SW480 (cell line): ENCODE measurements at regions not wholly inside any gene's neighbourhood (a gene's known extent, or its start where the extent isn't known, plus 50 kb on each side); places are given as distances from the start of the nearest gene placed in this dataset.
"Not testable (repeated sequence)": the region's sequence is repeated elsewhere in the genome, so short reads cannot be mapped to it uniquely, and the experiment has no call there.

Experiments
- DNase-seq: peaks from one replicate; pipeline ENCODE4 v3.0.0-alpha.2; 2016; ENCODE audit warnings: low spot score

DNA sequence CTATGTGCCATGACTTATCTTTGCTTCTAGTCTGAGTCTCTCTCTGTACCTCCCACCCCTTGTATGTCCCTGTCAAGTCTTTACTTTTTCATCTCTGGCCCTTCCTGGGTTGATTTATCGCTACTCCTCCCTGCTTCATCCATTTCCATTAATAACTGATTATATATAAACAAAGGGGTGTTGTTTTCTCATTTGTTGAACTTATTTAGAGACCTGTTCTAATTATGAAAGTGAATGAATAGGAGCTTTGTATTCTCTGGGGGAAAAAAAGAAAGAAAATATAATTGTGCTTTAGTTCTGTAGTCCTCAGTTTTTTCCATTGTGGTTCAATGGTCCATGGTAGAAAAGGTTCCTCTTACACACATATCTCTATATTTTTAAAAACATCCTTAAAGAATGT is 328.9 kb upstream of the PPP2R3A start:
- DNase-seq: no peak

DNA sequence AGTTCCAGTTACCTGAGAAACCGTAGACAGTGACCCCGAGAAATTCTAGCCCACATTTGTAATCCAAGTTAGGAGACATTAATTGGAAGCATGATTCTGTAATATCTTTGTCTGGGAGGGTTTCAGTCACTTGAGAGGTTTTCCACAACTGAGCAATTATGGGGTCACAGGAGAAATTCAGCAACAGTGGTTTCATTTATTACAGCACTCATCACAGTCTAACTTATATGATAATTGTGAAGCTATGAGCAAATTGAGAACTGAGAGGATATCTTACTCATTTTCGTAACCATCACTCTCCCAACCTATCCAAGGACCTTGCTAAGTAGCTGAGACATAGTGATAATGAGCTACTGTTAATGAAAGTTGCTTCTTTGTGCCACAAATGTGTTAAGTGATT is 328.5 kb upstream of the PPP2R3A start:
- DNase-seq: no peak

DNA sequence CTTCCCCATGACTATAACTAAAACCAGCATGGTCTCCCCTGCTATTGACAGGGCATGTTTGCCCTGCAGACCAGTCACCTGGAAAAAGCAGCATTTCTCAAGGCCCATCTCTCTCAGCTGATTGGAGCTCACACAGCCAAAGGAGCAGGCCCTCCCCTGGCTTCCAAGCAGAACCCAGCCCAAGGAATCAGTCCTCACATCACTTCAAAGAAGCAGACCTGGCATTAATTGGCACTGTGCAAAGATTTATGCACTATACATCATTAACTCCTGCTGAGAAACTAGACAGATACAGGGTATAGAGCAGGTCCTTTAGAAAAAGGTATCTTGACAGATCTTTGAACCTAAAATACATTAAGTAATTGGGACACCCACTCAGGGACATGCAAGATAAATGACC is 323.8 kb upstream of the PPP2R3A start:
- DNase-seq: no peak

DNA sequence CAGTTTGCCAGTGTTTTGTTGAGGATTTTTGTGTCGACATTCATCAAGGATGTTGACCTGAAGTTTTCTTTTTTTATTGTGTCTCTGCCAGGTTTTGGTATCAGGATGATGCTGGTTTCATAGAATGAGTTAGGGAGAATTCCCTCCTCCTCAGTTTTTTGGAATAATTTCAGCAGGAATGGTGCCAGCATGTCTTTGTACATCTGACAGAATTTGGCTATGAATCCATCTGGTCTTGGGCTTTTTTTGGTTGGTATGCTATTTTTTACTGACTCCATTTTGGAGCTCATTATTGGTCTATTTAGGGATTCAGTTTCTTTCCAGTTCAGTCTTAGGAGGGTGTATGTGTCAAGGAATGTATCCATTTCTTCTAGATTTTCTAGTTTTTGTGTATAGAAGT is 320.0 kb upstream of the PPP2R3A start:
- no peak for DNase-seq

DNA sequence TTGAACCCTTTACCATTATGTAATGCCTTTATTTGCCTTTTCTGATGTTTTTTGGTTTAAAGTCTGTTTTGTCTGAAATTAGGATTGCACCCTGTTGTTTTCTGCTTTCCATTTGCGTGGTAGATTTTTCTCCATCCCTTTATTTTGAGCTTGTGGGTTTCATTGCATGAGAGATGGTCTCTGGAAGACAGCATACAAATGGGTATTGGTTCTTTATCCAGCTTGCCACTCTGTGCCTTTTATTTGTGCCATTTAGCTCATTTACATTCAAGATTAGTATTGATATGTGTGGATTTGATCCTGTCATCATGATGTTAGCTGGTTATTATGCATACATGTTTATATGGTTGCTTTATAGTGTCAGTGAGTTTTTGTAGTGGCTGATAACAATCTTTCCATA is 318.7 kb upstream of the PPP2R3A start:
- no peak for DNase-seq

DNA sequence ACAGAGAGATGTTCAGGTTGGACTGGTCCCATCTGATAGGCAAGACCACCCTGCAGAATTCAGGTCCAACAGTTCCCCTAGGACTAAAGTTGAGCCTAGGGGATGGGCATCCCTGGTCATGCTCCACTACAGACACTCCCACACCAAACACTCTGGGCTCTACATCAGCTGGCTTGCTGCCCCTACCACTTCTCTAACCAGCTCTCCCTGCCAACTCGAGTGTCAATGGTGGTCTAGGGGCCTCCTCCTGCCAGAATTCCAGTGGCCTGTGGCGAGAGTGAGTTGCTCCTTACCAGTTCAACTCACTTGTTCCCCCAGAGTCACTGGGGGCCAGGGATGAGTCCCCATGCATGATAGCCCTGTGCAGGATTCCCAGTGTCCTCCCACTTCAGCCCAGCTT is 316.2 kb upstream of the PPP2R3A start:
- no peak for DNase-seq

DNA sequence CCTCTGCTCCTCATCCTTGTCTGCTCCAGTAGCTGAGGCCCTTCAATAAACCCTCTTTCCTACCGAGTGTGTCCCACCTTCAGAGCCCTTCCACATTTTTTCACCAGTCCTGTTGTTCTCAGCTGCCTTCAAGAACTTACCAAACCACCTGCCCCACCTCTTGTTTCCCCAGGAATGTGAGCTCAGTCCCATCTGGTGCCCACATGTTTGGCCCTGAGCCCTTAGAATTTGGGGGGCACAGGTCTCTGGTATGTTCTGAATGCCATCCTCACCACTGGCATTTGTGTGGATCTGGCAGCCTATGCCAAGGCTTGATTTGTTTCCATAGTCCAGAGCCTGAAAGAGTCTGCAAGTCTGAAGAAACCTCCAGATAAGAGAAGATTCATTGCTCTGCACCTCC is 315.2 kb upstream of the PPP2R3A start:
- DNase-seq: no peak

DNA sequence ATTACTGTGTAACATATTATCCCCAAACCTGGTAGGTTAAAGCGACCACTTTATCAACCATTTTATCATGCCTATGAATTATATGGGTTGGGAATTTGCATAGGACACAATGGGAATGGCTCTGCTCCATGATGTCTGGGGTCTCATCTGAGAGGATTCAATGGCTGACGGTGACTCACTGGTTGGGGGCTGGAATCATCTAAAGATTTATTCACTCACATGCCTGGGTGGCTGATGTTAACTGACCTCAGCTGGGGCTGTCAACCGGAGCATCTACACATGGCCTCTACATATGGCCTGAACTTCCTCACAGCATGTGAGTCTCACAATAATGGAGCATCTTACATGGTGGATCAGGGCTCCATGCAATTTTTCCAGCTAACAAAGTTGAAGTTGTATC is 313.1 kb upstream of the PPP2R3A start:
- no peak for DNase-seq

DNA sequence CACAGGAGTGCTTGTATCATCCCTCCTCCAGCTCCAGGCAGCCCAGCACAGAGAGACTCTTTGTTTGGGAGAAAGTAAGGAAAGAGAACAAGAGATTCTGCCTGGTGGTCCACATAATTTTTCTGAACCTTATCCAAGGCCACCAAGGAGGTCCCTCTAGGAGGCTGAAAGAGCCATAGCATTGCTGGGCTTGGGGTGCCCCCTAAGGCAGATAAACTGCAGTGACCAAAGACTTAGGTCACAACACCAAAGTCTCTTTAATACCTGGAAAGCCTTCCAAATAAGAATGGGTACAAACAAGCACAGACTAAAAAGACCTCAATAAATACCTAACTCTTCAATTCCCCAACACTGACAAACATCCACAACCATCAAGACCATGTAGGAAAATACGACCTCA is 310.2 kb upstream of the PPP2R3A start:
- DNase-seq: no peak

DNA sequence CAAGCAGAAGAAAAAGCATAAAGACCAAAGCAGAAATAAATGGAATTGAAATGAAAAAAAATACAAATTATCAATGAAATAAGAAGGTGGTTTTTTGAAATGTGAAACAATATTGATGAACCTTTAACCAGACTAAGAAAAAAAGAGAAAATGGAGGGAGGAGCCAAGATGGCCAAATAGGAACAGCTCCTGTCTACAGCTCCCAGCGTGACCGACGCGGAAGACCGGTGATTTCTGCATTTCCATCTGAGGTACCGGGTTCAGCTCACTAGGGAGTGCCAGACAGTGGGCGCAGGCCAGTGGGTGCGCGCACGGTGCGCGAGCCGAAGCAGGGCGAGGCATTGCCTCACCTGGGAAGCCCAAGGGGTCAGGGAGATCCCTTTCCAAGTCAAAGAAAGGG is 307.1 kb upstream of the PPP2R3A start:
- not testable (repeated sequence) for DNase-seq

DNA sequence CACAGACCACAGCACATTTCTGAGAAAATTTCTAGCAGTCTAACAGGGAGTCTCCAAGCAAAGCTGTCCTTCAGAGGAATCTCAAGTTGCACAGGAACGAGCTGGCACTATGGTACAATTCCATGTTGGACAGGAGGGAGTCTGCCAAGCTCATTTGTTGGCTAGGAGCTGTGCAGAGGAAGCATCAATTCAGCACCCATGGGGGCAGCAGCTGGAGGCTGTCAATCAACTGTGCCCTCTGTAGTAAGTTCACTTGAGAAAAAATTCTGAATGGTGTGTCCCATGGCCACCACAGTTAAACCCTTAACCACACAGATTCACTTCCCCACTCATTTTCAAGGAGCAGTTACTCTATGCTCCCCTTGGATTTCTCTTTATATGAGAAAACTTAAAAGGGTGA is 298.5 kb upstream of the PPP2R3A start:
- DNase-seq: no peak

DNA sequence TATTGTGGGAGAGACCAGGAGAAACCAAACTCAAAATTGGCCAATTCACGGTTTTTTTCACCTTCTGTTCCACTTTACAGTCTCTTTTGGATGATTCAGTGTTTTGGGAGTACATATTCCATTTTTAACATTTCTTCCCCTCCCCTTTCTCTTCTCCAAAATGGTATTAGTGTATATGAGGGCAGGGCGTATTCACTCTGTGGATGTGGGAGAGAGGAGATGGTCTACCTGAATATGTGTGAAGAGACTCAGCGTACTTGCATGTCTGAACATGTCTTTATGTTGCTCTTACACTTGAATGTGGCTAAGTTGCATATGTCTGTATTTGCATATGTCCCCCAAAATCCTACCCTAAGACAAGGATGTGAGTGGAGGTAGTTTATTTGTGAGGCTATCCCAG is 291.0 kb upstream of the PPP2R3A start:
- DNase-seq: no peak

DNA sequence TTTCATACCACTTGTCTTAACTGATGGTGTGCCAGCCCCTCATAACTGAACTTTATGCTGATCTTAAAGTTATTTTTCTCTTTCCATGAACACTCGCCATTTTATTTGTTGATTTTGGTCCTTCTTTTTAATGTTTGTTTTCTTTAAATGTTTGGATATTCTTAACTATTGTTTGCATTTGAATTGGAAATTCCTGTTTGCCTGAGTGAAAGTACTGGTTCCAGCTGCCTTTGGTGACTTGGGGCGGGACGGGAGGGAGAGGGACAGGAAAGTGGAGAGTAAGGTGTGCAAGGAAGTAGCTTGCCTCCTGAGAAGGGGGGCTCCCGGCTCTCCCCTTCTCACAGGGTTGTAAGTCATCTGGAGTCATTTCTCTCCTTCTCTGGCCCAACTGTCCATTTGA is 287.1 kb upstream of the PPP2R3A start:
- no peak for DNase-seq

DNA sequence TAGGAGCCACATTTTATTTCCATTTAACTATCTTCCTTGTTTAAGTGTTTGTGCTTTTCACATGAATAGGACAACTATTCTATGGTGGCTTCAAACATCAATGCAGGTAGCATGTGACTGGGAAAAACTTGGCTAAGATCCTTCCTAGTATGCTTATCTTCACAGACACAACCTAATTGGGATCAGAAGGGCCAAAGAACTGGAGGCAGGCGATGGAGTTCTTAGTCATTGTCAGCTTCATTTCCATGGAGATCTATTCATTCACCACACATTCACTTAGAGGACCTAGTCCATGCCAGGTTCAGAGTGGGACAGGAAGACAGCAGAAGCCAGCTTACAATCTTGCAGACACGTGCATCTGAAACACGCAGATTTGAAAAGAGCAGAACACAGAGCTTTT is 277.5 kb upstream of the PPP2R3A start:
- DNase-seq: no peak

DNA sequence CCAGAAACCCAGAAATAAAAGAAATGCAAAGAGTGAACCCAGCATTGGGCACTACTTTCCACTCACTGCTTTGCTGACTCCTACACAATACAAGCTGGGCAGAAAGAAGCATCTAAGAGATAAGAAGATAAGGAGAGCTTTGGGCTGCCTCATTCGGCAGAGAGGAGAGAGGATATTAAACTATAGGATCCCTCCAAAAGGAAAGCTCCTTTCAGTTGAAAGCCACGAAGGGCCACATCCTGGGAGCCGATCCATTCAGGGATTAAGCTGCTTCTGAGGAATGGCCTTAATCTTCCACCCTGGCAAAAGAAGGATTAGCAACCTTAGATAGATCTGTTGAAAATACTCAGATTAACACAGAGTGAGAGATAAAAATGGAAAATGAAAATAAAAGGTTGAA is 274.9 kb upstream of the PPP2R3A start:
- no peak for DNase-seq

DNA sequence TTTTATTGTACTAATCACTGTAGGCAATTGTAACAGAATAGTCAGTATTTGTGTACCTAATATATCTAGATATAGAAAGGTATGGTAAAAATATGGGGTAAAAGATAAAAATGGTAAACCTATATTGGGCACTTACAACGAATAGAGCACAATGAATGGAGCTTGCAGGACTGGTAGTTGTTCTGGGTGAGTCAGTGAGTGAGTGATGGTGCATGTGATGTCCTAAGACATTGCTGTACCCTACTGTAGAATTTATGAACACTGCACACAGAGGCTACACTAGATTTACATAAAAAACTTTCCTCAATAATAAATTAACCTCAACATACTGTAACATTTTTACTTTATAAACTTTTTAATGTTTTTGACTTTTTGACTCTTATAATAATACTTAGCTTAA is 274.3 kb upstream of the PPP2R3A start:
- no peak for DNase-seq

DNA sequence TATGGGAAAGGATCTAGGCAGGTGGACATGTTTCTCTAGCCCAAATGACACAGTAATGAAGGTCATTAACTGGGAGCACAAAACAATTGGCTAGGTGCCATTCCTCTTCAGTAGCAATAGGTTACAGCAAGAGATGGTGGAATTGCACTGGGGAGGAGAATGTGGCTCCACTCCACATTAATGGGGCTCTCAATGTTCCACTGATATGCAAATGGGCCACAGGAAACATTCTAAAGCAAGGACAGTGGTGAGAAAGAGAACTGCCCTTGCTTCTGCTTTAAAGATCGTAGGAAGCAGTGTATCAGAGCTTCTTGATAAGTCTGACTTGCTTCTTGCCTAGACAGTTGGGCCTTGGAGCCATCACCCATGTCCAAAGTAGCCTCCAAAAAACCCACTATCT is 271.4 kb upstream of the PPP2R3A start:
- DNase-seq: no peak

DNA sequence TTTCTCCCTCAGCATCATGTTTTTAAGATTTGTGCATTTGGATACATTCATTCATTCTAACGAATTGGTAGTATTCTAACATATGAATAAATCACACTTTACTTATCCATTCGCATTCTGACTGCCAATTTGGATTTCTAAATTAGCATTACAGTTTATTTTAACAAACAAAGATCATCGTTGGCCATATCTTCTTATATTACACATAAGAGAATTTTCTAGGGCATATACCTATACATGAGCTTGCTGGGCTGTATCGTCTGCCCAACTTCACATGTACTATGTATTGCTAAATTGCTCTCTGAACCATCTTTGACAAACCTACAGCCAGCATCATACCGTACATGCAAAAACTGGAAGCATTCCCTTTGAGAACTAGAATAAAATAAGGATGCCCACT is 265.8 kb upstream of the PPP2R3A start:
- DNase-seq: no peak

DNA sequence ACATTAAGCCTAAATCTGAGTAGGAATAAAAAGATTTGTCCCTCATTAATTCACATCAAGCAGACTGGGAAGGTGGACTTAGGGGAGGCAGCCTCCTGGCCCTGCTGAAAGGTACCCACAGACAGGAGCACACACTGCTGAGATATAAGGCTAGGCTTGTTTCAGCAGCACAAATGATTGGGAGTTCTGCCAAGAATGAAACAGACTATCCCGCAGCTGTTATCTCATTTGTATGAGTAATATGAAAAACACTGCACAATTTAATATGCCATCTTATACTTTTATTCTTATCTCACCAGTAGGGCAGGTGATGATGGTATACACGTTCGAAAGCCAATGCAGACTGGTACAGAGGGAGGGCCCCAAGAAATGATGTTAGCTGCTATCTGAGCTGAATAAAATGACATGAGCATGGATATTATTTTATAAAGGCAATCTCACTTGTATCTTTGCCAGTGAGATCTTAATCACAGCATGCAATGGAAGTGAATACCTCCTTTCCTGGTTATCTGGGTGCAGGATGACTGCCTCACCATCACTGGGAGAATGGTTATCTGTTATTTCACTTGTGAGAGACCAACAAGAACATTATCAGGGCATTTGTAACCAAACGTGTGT is 258.7 kb upstream of the PPP2R3A start:
- DNase-seq: no peak

DNA sequence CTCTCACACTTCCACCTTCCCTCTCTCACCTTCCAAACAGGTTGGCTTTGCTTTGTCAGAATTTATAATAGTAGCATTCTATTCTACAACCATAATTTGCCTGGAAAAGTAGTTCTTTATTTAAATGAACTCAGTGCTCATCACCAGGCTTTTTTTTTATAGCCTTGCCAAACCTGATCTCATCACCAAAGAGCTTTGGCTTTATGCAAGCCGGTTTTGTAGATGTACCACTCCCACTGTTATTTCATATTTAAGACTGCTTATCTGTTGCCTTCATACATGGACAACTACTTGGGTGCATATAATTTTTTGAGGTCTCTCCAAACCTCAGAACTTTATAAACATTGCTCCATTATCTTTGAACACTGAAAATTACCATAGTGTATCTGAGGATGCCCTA is 246.1 kb upstream of the PPP2R3A start:
- DNase-seq: no peak

DNA sequence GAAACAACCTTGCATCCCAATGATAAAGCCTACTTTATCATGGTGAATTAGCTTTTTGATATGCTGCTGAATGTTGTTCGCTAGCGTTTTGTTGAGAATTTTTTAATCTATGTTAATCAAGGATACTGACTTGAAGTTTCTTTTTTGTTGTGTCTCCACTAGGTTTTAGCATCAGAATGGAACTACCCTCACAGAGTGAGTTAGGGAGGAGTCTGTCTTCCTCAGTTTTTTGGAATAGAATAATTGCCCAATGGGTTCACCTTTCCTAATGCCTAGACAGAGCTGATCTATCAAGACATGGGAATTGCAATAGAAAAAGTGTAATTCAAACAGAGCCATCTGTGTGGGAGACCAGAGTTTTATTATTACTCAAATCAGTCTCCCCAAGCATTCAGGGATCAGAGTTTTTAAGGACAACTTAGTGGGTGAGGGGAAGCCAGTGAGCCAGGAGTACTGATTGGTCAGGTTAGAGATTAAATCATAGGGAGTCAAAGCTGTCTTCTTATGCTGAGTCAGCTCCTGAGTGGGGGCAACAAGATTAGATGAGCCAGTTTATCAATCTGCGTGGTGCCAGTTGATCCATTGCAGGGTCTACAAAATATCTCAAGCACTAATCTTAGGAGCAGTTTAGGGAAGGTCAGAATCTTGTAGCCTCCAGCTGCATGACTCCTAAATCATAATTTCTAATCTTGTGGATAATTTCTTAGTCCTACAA is 237.4 kb upstream of the PPP2R3A start:
- no peak for DNase-seq

DNA sequence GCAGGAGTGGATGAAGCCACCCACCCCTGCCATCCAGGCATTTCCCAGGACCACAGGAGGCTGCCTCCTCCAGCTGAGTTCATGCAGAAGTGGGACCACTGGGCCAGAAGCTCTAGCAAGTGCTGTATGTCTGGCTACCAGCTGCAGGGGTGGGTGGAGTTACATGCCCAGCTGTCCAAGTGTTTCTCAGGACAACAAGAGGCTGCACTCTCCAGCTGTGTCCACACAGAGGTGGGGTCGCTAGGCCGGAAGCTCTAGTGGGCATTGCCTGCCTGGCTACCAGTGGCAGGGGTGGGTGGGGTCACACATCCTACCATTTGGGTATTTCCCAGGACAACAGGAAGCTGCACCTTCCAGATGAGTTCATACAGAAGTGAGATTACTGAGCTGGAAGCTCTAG is 234.0 kb upstream of the PPP2R3A start:
- DNase-seq: no peak

DNA sequence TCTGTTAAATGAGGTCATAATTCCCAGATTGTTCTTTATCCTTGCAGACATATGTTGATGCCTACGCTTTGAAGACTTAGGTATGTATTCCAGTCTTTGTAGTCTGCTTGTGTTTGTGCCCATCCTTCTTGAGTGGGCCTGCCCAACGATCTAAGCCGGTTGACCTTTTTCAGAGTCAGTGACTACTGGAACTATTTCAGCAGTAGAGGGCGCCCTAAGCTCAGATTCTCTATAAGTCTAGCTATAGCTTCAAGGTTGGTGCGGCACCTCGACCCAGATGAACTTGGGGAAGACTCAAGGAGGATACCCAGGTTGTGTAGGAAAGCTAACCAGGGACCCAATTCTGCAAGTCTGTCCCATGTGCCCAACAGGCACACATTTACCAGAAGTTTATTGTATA is 228.8 kb upstream of the PPP2R3A start:
- DNase-seq: no peak

DNA sequence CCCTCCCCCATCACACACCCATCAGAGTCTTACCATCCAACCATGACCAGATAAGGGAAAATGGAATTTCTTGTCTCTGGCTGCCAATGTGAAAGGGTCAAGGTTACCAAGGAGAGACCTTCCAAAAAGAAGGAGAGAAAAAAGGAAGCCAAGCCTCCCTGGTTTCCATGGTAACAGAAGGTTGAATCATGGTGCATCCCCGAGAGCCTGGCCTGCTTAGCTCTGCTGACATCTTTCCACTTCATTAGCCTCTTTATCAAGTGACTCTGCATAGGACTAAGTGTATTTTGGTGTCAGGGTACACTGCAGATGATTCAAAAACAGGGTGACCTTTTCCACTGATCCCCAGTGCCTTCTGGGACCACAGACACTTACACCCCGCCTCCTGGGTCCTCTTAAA is 225.7 kb upstream of the PPP2R3A start:
- DNase-seq: no peak
